OCI-LY1 (cell line): ENCODE measurements at regions not wholly inside any gene's neighbourhood (a gene's known extent, or its start where the extent isn't known, plus 50 kb on each side); places are given as distances from the start of the nearest gene placed in this dataset.

ENCODE experiments used
- CTCF ChIP-seq: fragments of 200-600 bp; sonication (generic), shearing (Covaris generic); IDR thresholded peaks from 2 replicates; pipeline ENCODE4 v1.5.1; 2017; ENCODE audit warnings: mild to moderate bottlenecking, antibody characterized with exemption, low read length, moderate library complexity, mixed read lengths
- EZH2 ChIP-seq: fragments of 200-600 bp; sonication (generic), shearing (Covaris generic); IDR thresholded peaks from 2 replicates; pipeline ENCODE4 v1.8.0; 2017; ENCODE audit warnings: borderline replicate concordance, mixed run types, mild to moderate bottlenecking, antibody characterized with exemption, low read length, moderate library complexity, mixed read lengths

DNA sequence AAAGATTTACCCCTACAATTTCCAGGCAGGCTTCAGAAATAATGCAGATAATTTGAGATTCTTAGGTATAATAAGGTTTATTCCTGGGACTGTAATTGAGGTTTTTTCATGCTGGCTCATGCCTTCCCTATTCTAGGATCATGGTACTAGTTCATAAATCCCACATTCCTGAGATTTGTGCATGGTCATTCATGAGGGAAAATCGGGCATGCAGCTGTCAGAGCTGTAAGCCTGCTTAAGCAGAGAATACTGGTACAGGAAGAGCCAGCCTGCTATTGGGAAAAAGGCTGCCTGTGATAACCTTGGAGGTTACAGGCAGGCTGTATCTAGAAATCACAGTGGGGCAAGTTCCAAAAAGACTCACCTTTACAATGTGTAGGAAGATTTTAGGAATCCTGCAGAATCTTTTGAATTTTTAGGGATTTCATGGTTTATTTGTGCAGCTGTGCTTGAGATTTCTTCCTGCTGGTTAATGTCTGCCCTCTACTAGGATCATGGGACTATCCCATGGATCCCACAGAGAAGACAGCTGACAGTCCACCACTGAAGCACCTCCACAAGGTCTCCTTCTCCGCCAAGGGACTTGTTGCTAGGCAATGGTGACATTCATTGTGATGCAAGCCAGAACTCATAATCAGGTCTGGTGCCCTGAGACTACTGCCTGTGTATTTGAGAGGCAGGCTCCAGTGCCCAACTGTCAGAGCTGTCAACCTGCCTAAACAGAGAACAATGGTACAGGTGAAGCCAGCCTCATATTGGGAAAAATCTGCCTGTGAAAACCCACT is 646.2 kb upstream of the TSPY4 start:
- no peak for TF ChIP-seq CTCF
- TF ChIP-seq EZH2, result no peak
